Ovary (tissue), 7 donors: ENCODE measurements at regions not wholly inside any gene's neighbourhood (a gene's known extent, or its start where the extent isn't known, plus 50 kb on each side); places are given as distances from the start of the nearest gene placed in this dataset.
"Not testable (repeated sequence)": the region's sequence is repeated elsewhere in the genome, so short reads cannot be mapped to it uniquely, and the experiment has no call there.

Experiments
- DNase-seq, 5 donors: peaks; one replicate each; pipeline ENCODE4 v3.0.0-alpha.2; 2019 to 2020
- H3K27ac ChIP-seq, 2 donors: fragments of 200-600 bp; one replicate each; pipeline versions ENCODE4 v1.5.1 to v1.8.0; 2019 to 2022
- H3K27me3 ChIP-seq: fragments of 200-600 bp; one replicate; pipeline ENCODE4 v1.8.0; 2022
- H3K36me3 ChIP-seq: fragments of 200-600 bp; sonication (generic); one replicate; pipeline ENCODE4 v1.5.1; 2019
- H3K4me1 ChIP-seq: one replicate; pipeline ENCODE4 v1.8.1; 2013; ENCODE audit warnings: mild to moderate bottlenecking, moderate library complexity; ENCODE audit not compliant: insufficient read depth
- H3K4me3 ChIP-seq: fragments of 200-600 bp; sonication (generic); one replicate; pipeline ENCODE4 v1.5.1; 2017
- H3K9me3 ChIP-seq, 2 donors: fragments of 200-600 bp in 1 of 2; sonication (generic) in 1 of 2; one replicate each; pipeline versions ENCODE4 v1.5.1 to v1.8.1; 2013 to 2019; ENCODE audit warnings: mild to moderate bottlenecking in 1 of 2, moderate library complexity in 1 of 2
- CTCF ChIP-seq, 3 donors: fragments of 450-650 bp in 2 of 3; fragments of 200-600 bp in 1 of 3; IDR thresholded peaks; one replicate each; pipeline versions ENCODE4 v1.5.1 to v1.8.0; 2016 to 2022; ENCODE audit warnings: antibody characterized with exemption in 3 of 3, mild to moderate bottlenecking in 1 of 3
- EP300 ChIP-seq: sonication (generic); formaldehyde crosslinking; IDR thresholded peaks from one replicate; pipeline ENCODE4 v1.6.1; 2017; ENCODE audit warnings: antibody characterized with exemption
- POLR2A ChIP-seq: fragments of 450-650 bp; IDR thresholded peaks from one replicate; pipeline ENCODE4 v1.6.1; 2017; ENCODE audit warnings: antibody characterized with exemption, mild to moderate bottlenecking, moderate library complexity
- WGBS, 3 donors: extraction: QIAGEN DNeasy Blood & Tissue Kit in 1 of 3; methylation state at CpG; one replicate each; pipeline versions ENCODE4 v1.1.5 to v1.1.7; 2013 to 2017; 5-methylcytosine and 5-hydroxymethylcytosine counted together
- intact Hi-C, 4 donors: fragments of 100-400 bp; cut with DNase I; formaldehyde crosslinking; loops; one replicate each; pipeline versions ENCODE4 v1.11.0 to v1.15.1; 2022 to 2023
- donor health status: DM: no; HTN: no; CAD: no; lungs with moderate emphysema.
- donor health status: DM: no; HTN: no; CAD: no.
- donor health status: Bipolar disorder and iron deficiency.
- donor health status: DM: no; HTN: no; CAD: no.
- donor health status: DM: yes; HTN: yes; CAD: no.

GRCh38 chr6:169101036-169101805, 152.4 kb downstream of the THBS2 start:
- Histone ChIP-seq H3K36me3 (no peaks in the 10 kb centered on the region), H3K27me3 (no peaks in the 10 kb centered on the region), H3K4me1 (no peaks in the 10 kb centered on the region), H3K27ac (no peak overlapping the region), H3K4me3 (no peak overlapping the region), H3K9me3 (no peaks in the 10 kb centered on the region)
- WGBS, 3 donors: 82 to 85% (median 83%) methylated on average over 6 of the region's 6 CpGs
- no peak for DNase-seq
- intact Hi-C loops: no loop called here
- TF ChIP-seq CTCF (IDR thresholded peaks at IDR 0.05) (no peak), EP300 (no peak), POLR2A (no peak)

- intact Hi-C loops: no loop called here
Measured at GRCh38 chr6:169099411-169100202, 154.0 kb downstream of the THBS2 start.

GRCh38 chr6:169098651-169099050, 155.0 kb downstream of the THBS2 start:
- H3K4me3 ChIP-seq, H3K36me3 ChIP-seq, DNase-seq, H3K27me3 ChIP-seq, intact Hi-C loops, H3K27ac ChIP-seq, H3K9me3 ChIP-seq: not testable (repeated sequence)
- H3K4me1 ChIP-seq: peaks cover 13% of the 10 kb centered on the region
- 64 to 86% (median 77%) methylated on average over 2 of the region's 2 CpGs for WGBS, 3 donors

More at GRCh38 chr6:169099411-169100202, 154.0 kb downstream of the THBS2 start:
- Histone ChIP-seq H3K4me1 (peaks cover 9% of the 10 kb centered on the region), H3K9me3 (no peaks in the 10 kb centered on the region), H3K4me3 (no peak overlapping the region), H3K27me3 (no peaks in the 10 kb centered on the region), H3K27ac (no peak overlapping the region), H3K36me3 (no peaks in the 10 kb centered on the region)
- no peak for TF ChIP-seq CTCF (IDR thresholded peaks at IDR 0.05)
- no peak for DNase-seq
- 92 to 95% (median 93%) methylated on average over 5 of the region's 5 CpGs for WGBS, 3 donors

GRCh38 chr6:169098116-169098515, 155.5 kb downstream of the THBS2 start:
- H3K9me3 ChIP-seq: no peaks in the 10 kb centered on the region
- H3K36me3 ChIP-seq: no peaks in the 10 kb centered on the region
- TF ChIP-seq EP300: no peak
- TF ChIP-seq CTCF (IDR thresholded peaks at IDR 0.05): no peak
- no peak for TF ChIP-seq POLR2A
- no peaks in the 10 kb centered on the region for H3K27me3 ChIP-seq
- no peak overlapping the region for H3K27ac ChIP-seq
- peaks cover 13% of the 10 kb centered on the region for H3K4me1 ChIP-seq
- WGBS, 3 donors: 67 to 80% (median 69%) methylated on average over 1 of the region's 1 CpG
- intact Hi-C loops: no loop called here
- no peak overlapping the region for H3K4me3 ChIP-seq
- DNase-seq: no peak
